ENCODE measurements at regions not wholly inside any gene's neighbourhood (a gene's known extent, or its start where the extent isn't known, plus 50 kb on each side); places are given as distances from the start of the nearest gene placed in this dataset.

DNA sequence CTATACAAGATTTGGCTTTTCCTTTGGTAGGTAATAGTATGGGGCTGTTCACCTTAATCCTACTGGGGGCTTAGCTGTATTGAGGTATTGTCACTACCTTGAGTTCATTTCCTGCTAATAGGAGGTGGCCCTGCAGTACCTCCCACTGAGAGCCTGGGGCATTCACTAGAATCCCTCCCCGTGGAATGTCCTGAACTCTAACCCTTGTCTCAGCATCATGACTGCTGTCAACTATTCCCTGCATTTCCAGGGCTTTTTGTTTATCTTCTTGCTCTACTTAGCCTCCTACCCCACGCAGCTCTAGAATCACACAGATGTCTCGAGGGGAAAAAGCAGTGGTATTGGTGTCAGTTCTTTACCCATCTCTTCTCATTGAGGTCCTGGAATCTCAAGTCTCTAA is 542.3 kb downstream of the METTL4 start:
- TF ChIP-seq, protein P1, sequence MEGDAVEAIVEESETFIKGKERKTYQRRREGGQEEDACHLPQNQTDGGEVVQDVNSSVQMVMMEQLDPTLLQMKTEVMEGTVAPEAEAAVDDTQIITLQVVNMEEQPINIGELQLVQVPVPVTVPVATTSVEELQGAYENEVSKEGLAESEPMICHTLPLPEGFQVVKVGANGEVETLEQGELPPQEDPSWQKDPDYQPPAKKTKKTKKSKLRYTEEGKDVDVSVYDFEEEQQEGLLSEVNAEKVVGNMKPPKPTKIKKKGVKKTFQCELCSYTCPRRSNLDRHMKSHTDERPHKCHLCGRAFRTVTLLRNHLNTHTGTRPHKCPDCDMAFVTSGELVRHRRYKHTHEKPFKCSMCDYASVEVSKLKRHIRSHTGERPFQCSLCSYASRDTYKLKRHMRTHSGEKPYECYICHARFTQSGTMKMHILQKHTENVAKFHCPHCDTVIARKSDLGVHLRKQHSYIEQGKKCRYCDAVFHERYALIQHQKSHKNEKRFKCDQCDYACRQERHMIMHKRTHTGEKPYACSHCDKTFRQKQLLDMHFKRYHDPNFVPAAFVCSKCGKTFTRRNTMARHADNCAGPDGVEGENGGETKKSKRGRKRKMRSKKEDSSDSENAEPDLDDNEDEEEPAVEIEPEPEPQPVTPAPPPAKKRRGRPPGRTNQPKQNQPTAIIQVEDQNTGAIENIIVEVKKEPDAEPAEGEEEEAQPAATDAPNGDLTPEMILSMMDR (IDR thresholded peaks at IDR 0.05 in 2 of 3, conservative IDR thresholded peaks at IDR 0.05 in 1 of 3; ENCODE audit: borderline replicate concordance in 1 of 3, insufficient read depth in 1 of 3, low read depth in 2 of 3, low read length in 2 of 3): no peak
- TF ChIP-seq, protein P2, sequence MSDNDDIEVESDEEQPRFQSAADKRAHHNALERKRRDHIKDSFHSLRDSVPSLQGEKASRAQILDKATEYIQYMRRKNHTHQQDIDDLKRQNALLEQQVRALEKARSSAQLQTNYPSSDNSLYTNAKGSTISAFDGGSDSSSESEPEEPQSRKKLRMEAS (IDR thresholded peaks at IDR 0.05): no peak
- TF ChIP-seq EZH2 (IDR thresholded peaks at IDR 0.05) (no peak), SP1 (IDR thresholded peaks at IDR 0.05; ENCODE audit: low read depth) (no peak), RAD21 (IDR thresholded peaks at IDR 0.05; ENCODE audit: low read depth) (no peak), SIN3A (IDR thresholded peaks at IDR 0.05; ENCODE audit: low read depth) (no peak)
